Middle frontal gyrus (tissue), 1 donor: ENCODE measurements at regions not wholly inside any gene's neighbourhood (a gene's known extent, or its start where the extent isn't known, plus 50 kb on each side); places are given as distances from the start of the nearest gene placed in this dataset.

ENCODE experiments used
- DNase-seq: peaks from one replicate; pipeline ENCODE4 v3.0.0-alpha.2; 2015; ENCODE audit warnings: low spot score; ENCODE audit errors: extremely low spot score

- no peak for DNase-seq
Measured at GRCh38 chr7:142337054-142338001, 79.5 kb upstream of the PRSS58 start.

DNA sequence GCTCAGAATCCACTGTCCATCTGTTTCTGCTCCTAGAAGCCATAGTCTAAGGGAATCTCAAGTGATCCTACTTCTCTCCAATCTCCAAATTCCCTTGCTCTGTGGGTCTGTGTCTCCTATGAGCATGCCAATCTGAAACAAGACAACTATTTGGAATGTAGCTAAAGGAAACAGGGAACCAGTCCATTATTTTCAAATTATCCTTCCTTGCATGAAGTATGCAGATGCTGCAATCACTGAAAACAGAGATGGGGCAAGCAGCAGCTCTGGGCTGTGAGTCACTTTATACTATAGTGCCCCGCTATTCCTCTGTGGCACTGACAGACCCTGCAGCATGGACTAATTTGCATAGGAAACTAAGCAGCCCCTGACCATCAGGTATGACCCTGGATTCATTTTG, 76.9 kb upstream of the PRSS58 start:
- DNase-seq, result no peak

- DNase-seq, result no peak
Measured at GRCh38 chr7:142334236-142334635, 76.4 kb upstream of the PRSS58 start.

DNA sequence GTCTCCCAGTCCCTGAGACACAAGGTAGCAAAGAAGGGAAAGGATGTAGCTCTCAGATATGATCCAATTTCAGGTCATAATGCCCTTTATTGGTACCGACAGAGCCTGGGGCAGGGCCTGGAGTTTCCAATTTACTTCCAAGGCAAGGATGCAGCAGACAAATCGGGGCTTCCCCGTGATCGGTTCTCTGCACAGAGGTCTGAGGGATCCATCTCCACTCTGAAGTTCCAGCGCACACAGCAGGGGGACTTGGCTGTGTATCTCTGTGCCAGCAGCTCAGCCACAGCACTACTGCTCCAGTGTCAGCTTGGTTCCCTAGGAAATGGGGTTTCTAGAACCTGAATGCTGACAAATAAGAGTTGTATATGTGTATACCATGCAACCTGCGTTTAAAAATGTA, 74.6 kb upstream of the PRSS58 start:
- DNase-seq, result no peak

GRCh38 chr7:142331941-142332340, 74.1 kb upstream of the PRSS58 start:
- DNase-seq, result no peak

DNA sequence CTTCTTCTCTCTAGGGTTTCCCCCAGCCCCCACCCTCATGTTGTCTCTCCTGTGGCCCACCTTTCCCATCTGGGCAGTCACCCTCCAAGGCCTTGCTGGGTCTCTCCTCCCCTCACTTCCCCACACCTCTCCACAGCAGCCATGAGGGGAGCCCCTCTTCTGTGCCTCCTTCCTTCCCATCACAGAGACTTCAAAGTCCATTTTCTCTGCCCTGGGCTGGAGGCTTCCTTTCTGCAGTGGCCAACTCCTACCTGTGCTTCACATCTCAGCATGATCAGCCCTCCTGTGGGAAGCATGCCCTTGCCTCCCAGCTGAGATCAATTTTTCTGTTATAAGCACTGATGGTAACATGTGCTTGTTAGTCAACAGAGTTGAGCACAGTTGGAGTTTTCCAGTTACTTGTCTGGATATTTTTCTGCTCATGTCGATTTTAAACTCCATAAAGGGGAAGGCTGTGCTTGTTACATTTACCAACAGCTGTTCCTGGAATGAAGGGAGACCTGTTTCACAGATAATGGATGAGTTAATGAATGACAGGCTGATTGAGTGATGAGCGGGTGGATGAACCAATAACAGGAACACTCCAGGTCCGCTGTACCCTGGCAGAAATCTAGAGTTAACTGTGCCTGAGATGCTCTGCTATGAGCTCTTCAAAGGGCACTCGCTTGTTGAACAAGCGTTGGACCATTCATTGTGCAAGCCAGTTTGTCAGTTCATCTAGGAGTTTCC, 71.4 kb upstream of the PRSS58 start:
- no peak for DNase-seq

DNA sequence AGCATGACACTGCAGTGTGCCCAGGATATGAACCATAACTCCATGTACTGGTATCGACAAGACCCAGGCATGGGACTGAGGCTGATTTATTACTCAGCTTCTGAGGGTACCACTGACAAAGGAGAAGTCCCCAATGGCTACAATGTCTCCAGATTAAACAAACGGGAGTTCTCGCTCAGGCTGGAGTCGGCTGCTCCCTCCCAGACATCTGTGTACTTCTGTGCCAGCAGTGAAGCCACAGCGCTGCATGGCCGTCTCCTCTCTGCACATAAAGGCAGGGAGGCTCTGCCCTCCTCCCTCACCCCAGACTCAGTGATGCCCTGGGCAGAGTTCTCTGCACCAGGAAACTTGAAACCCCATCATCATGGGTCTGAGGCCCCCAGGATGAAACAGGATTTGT, 70.7 kb upstream of the PRSS58 start:
- no peak for DNase-seq

- no peak for DNase-seq
Measured at GRCh38 chr7:142327628-142328405, 70.0 kb upstream of the PRSS58 start.

GRCh38 chr7:142323706-142324105, 65.8 kb upstream of the PRSS58 start:
- DNase-seq, result no peak

DNA sequence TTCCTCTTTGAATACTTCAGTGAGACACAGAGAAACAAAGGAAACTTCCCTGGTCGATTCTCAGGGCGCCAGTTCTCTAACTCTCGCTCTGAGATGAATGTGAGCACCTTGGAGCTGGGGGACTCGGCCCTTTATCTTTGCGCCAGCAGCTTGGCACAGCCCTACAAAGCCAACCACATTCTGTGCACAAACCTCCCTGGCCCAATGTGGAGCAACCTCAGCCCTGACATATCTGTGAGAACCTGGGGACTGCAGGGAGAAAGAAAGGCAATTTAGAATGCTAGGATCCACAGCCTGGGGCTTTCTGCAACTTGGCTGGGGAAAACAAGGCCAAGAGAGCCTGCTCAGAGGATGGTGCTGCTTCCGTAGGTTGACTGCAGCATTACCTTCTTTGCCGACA, 63.5 kb upstream of the PRSS58 start:
- DNase-seq, result no peak

- no peak for DNase-seq
Measured at GRCh38 chr7:142320883-142321282, 63.0 kb upstream of the PRSS58 start.

- DNase-seq, result no peak
Measured at GRCh38 chr7:142319970-142320369, 62.1 kb upstream of the PRSS58 start.

GRCh38 chr7:142314281-142314680, 56.4 kb upstream of the PRSS58 start:
- DNase-seq, result no peak

- DNase-seq, result no peak
Measured at GRCh38 chr7:142313528-142313927, 55.7 kb upstream of the PRSS58 start.

DNA sequence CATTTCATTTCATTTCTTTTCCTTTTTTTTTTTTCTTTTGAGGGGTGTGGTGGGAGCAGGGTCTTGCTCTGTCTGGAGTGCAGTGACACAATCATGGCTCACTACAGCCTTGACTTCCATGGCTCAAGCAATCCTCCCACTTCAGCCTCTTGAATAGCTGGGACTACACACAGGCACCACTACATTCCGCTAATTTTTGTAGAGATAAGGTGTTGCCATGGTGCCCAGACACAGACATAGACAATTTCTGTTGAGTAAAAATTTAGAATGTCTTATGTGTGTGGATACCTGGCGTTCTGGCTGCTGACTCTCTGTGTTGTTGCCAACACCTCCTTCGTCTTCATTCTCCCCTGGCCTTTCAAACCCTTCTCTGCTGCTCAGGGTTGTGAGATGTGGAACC, 54.0 kb upstream of the PRSS58 start:
- DNase-seq, result no peak

DNA sequence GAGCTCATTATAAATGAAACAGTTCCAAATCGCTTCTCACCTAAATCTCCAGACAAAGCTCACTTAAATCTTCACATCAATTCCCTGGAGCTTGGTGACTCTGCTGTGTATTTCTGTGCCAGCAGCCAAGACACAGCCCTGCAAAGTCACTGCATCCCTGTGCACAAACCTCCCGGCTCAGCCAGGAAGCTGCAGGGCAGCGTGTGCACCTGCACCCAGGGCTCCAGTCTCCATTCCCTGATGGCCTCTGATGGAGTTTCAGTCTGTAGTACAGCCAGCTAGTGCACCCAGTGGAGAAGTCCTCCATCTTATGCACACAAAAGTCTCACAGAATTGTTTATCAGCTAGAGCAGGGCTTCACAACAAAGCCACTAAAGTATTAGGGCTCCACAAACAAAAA, 51.1 kb upstream of the PRSS58 start:
- DNase-seq, result no peak

DNA sequence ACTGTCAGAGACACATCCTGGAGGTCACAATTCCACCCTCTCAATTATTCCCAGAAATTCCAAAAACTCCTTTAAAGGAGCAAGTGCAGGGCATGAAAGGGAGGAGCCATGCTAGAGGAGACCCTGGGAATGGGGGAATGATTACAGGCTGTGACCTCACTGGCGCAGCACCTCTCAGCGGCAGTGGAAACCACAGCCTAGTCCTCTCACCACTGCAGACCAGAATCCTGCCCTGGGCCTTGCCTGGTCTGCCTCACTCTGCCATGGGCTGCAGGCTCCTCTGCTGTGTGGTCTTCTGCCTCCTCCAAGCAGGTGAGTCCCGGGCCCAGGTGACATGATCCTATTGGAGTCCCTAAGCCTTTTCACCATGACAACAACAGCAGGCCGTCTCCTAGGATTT, 50.5 kb upstream of the PRSS58 start:
- DNase-seq, result no peak
